ENCODE measurements at regions not wholly inside any gene's neighbourhood (a gene's known extent, or its start where the extent isn't known, plus 50 kb on each side); places are given as distances from the start of the nearest gene placed in this dataset.

- POLR2A ChIA-PET (ENCODE audit: partially characterized antibody) = no interaction called here
- no peak overlapping the region for H2AK5ac ChIP-seq (ENCODE audit: low read depth, low read length)
- no peak overlapping the region for H4K5ac ChIP-seq (ENCODE audit: insufficient read length, low read depth, low read length)
- no peak overlapping the region for H2BK15ac ChIP-seq (ENCODE audit: low read length)
- no peaks in the 10 kb centered on the region for H3K4me1 ChIP-seq (replicated peaks in 1 of 4; ENCODE audit: control insufficient read depth in 3 of 4, insufficient read depth in 4 of 4, low read length in 3 of 4)
- no peak overlapping the region for H3K27ac ChIP-seq (ENCODE audit: low read depth, low read length)
- CTCF ChIA-PET (ENCODE audit: partially characterized antibody) = interaction anchor here (0.7 to 1.1 kb wide), 2 partner anchors 11 to 383 kb away, joined by 4 to 5 read pairs; no protein-coding TSS in a partner anchor
- H3K27me3 ChIP-seq (replicated peaks in 1 of 4; ENCODE audit: control insufficient read depth in 3 of 4, extremely low read depth in 1 of 4, insufficient read depth in 3 of 4, low read length in 3 of 4) = no peaks in the 10 kb centered on the region
- H3K9ac ChIP-seq (replicated peaks in 1 of 4; ENCODE audit: extremely low read depth in 1 of 4, low read depth in 3 of 4, low read length in 3 of 4) = no peak overlapping the region
- H3K56ac ChIP-seq (replicated peaks; ENCODE audit: insufficient read length, low read depth, low read length) = no peak overlapping the region
- H2BK5ac ChIP-seq (ENCODE audit: low read depth, low read length) = no peak overlapping the region
- H4K20me1 ChIP-seq (replicated peaks in 1 of 2; ENCODE audit: control insufficient read depth in 1 of 2, insufficient read depth in 2 of 2, low read length in 2 of 2) = no peaks in the 10 kb centered on the region
- no peak overlapping the region for H4K8ac ChIP-seq (ENCODE audit: extremely low read depth, insufficient read depth, low read length)
- no peaks in the 10 kb centered on the region for H3K36me3 ChIP-seq (ENCODE audit: control insufficient read depth in 2 of 4, insufficient read depth in 4 of 4, low read length in 3 of 4)
- H3K14ac ChIP-seq (ENCODE audit: insufficient read length) = no peak overlapping the region
- 88% methylated on average over 4 of the region's 4 CpGs; no CpG with 5 or more reads in 1 of the 2 experiments for WGBS, 2 experiments (ENCODE audit: extremely low coverage in 1 of 2, insufficient coverage in 1 of 2, insufficient read length in 1 of 2, insufficient replicate concordance in 2 of 2, low coverage in 1 of 2, low lambda C conversion rate in 2 of 2, missing lambda C conversion rate in 1 of 2)
- no peak for DNase-seq (ENCODE audit: low read depth in 1 of 2, low spot score in 2 of 2)
- no peak overlapping the region for H3K4me2 ChIP-seq (ENCODE audit: insufficient read depth in 1 of 2, low read depth in 2 of 2, low read length in 2 of 2)
- H3K23ac ChIP-seq (ENCODE audit: insufficient read length) = no peak overlapping the region
- H3K4me3 ChIP-seq (ENCODE audit: extremely low read depth in 1 of 4, insufficient read depth in 2 of 4, low read depth in 3 of 4, low read length in 4 of 4) = no peak overlapping the region
- H3K79me2 ChIP-seq (ENCODE audit: control insufficient read depth in 1 of 2, insufficient read depth in 2 of 2, low read length in 2 of 2) = no peaks in the 10 kb centered on the region
- no peaks in the 10 kb centered on the region for H3K23me2 ChIP-seq (ENCODE audit: low read depth, low read length)
- FAIRE-seq = no peak
- H4K91ac ChIP-seq (replicated peaks; ENCODE audit: insufficient read length, low read length) = no peak overlapping the region
- H2AFZ ChIP-seq (ENCODE audit: low read length) = no peak overlapping the region
- H3K18ac ChIP-seq (ENCODE audit: extremely low read depth, low read length) = no peak overlapping the region
- no peak overlapping the region for H2BK20ac ChIP-seq (ENCODE audit: low read length)
- no peak overlapping the region for H2BK12ac ChIP-seq (ENCODE audit: low read depth, low read length)
- no peak overlapping the region for H2BK120ac ChIP-seq (replicated peaks; ENCODE audit: low read depth, low read length)
- no peaks in the 10 kb centered on the region for H3K79me1 ChIP-seq (ENCODE audit: low read depth, low read length)
- no peaks in the 10 kb centered on the region for H3K9me3 ChIP-seq (ENCODE audit: insufficient read depth in 2 of 2, low read depth in 1 of 2, low read length in 1 of 2)
- H3K4ac ChIP-seq (replicated peaks; ENCODE audit: insufficient read length, low read depth, low read length) = no peak overlapping the region
- TF ChIP-seq RFX5 (IDR thresholded peaks at IDR 0.05; ENCODE audit: borderline replicate concordance, low read depth, low read length) (no peak), SRF (IDR thresholded peaks at IDR 0.05; ENCODE audit: low read depth, low read length) (no peak), POLR2A (IDR thresholded peaks at IDR 0.05; ENCODE audit: control extremely low read depth in 1 of 2, low read depth in 2 of 2, low read length in 2 of 2) (no peak), BRCA1 (IDR thresholded peaks at IDR 0.05; ENCODE audit: low read depth, low read length) (no peak), POLR2AphosphoS5 (IDR thresholded peaks at IDR 0.05; ENCODE audit: low read depth, low read length) (no peak), RAD21 (IDR thresholded peaks at IDR 0.05 in 1 of 2, conservative IDR thresholded peaks at IDR 0.05 in 1 of 2; ENCODE audit: low read depth in 2 of 2, low read length in 2 of 2) (no peak), ATF3 (IDR thresholded peaks at IDR 0.05; ENCODE audit: insufficient read depth, low read depth, low read length) (no peak), RBBP5 (IDR thresholded peaks at IDR 0.05; ENCODE audit: borderline replicate concordance, low read depth, low read length) (no peak), BACH1 (IDR thresholded peaks at IDR 0.05; ENCODE audit: low read length) (no peak), CREB1 (IDR thresholded peaks at IDR 0.05) (no peak), USF2 (IDR thresholded peaks at IDR 0.05; ENCODE audit: low read length) (no peak), KDM1A (IDR thresholded peaks at IDR 0.05; ENCODE audit: borderline replicate concordance, low read length) (no peak), CHD1 (IDR thresholded peaks at IDR 0.05; ENCODE audit: low read depth, low read length) (no peak), TBP (IDR thresholded peaks at IDR 0.05; ENCODE audit: low read depth, low read length) (no peak), CBX8 (IDR thresholded peaks at IDR 0.05; ENCODE audit: borderline replicate concordance, low read depth, low read length) (no peak)
Observed at GRCh38 chr9:88889386-88889785, 101.9 kb upstream of the S1PR3 start.

All from H1 (cell line).